Endometrial microvascular endothelial cells (primary cell): ENCODE measurements at regions not wholly inside any gene's neighbourhood (a gene's known extent, or its start where the extent isn't known, plus 50 kb on each side); places are given as distances from the start of the nearest gene placed in this dataset.

ENCODE experiments used
- in situ Hi-C: cut with HindIII; loops from 2 replicates; pipeline ENCODE4 v1.10.0; 2017; ENCODE audit warnings: low sequenced_read_pairs, low pct_unique_long_range_greater_than_20kb; ENCODE audit errors: inconsistent ontology term

DNA sequence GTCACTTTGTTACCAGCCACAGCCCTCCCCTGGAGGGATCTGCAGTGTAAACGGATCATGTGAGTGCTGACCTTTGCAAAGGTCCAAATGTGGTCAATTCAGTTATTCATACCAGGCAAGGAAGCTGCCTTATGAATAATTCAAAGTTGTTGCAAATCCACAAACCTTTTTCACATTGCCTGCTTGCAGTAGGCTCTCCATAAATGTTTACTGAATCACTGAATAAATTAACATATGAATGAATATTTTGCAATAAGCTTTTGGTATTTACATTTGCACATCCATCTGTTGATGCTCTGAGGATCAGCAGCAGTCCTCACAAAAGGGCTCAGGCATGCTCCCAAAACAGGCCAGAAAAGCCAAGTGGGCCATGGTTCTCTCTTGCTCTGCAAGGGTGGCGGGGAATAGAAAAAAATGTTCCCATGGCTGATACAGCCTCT is 156.8 kb downstream of the VAPA start:
- in situ Hi-C loops, result no loop called here

DNA sequence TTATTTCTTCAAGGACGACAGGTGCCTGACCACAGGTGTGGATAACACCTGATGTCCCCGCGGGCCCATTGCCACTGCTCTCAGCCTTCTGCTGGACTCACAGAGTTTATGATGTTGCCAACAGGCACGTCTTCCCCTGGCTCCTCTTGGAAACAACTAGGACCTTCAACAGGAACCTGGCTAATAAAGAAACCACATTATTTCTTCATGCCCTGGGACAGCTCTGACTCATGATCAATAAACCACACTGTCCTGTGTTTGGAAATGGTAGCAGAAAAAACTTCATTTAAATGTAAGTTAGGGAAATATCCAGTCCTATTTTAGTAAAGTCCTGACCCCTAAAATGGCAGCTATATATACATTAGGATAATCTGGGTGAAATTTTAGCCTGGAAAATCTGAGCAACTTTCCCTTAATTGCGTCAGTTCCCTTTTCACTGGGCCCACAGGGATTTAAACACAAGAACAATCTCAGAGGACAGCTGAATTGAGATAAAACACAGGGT is 158.9 kb downstream of the VAPA start:
- in situ Hi-C loops, result no loop called here

DNA sequence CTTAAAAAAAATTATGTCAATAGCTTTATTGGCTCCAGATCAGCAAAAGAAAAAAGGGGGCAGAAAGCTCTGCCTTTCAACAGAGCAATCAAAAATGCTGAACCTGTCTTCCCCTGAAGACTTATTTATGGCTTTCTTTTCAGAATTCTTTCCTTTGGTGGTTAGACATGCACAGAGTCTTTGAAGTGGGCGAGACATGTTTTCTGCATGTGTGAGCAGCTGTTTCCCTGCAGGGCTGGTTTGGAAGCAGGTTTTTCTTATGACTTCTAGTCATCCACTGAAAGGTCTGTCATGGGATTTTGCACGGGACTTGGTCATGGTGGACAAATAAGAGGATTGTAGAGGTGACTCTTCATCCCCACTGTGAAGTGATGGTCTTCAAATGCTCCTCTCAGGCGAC is 160.3 kb downstream of the VAPA start:
- in situ Hi-C loops, result no loop called here

DNA sequence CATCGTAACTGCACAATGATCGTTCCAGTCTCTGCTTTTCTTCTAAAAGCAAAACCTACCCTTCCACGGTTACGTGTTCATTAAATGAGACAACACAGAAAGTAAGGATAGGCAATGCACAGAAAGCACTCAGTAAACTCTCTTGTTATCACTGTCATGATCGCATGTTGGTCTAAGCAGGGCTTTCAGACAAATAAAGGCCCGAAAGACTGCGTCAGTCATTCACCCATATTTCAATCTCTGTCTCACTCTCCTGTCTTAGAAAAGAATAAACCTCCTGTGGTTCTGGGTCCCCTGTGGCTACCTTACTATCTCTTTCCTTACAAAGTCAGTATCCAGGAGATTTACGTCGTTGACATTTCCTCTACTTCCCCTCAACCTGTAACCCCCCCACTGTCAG is 160.9 kb downstream of the VAPA start:
- in situ Hi-C loops, result no loop called here

DNA sequence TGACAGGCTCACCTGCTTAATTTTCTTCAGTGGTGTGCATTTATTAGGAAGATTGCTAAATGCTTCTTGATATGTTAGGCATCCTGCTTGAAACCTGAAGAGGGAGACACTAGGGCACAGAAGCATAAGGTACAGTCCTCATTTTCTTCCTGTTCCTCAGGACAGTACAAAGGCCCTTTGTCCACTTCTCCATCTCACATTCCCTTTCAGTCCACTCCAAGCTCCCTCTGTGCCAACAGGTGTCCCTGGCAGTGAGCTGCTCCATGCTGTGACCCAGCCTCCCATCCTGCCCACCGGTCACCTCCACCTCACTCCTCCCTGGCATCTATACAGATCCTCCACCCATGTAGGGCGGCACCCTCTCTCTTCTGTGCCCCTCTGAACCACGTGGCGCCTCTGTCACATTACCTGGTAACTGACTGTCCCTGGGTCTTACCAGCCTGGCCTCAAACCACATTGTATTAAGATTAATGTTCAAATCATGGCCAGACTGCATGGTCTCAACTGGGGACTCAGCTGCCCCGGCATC is 162.8 kb downstream of the VAPA start:
- in situ Hi-C loops, result no loop called here

DNA sequence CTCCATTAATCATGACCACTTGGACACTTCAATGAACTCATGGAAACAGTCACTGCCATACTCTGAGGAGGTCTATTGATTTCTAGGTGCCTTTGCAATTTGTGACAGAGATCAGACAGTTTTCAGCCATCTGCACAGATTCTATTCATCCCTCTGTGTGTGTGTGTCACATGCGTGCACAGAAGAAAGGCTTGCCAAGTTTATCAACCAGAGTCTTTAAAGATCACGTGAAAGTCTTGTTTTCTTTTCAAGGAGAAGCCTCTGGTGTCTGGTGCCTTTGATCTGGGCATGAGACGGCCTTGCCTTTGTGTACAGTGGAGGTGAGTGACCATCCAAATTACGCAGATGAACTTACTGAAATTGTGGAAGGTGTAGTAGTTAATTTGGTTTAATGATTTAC is 164.2 kb downstream of the VAPA start:
- in situ Hi-C loops, result no loop called here

DNA sequence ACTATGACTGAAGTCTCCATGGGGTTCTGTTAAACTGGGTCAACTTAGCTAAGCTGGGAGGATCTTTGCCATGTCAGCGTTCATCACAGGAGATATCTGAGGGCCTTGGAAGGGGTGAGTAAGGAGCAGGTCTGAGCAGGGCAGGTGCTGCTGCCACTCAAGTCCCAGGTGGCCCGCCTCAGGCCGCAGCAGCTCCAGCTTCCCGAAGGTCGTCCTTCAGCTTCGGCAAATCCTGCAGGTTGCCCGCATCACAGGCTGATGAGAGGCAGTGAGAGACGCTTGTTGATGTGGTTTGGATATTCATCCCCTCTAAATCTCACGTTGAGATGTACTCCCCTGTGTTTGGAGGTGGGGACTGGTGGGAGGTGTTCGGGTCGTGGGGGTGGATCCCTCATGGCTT is 166.6 kb downstream of the VAPA start:
- in situ Hi-C loops, result no loop called here

DNA sequence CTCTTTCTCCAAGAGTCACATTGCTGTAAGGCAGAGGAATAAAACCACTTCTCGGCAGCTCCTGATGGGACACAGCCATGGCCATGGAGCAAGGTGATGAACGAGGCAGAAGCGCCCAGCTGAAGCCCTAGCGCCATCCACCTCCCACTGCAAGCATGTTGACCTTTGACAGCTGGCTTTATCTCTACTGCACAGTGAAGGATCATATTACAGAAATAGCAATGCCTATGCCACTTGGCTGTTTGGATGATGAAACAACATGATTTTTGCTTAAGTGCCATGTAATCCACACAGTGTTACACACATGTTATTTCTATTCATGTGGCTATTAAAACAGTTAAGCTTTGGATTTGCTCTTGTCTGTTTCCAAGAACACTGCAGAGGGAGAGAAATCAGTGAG is 167.7 kb downstream of the VAPA start:
- in situ Hi-C loops, result no loop called here

DNA sequence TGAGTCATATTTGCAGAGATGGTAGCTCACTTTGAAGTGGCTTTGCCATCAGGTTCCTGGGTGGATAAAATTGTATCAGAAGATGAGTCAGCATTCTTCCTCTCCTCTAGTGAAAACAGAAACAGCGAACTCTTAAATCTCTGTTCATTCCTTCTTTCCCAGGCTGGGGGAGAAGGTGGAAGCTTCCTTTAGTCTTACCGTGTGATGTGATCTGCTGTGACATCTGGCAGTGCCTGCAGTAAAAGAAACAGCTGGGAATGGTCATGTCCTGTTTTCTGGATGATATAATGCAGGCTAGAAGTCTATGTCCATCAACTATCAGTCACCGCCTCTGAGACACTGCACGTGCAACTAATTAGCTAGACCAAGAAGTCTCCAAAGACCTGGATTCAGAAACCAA is 171.6 kb downstream of the VAPA start:
- in situ Hi-C loops, result no loop called here

DNA sequence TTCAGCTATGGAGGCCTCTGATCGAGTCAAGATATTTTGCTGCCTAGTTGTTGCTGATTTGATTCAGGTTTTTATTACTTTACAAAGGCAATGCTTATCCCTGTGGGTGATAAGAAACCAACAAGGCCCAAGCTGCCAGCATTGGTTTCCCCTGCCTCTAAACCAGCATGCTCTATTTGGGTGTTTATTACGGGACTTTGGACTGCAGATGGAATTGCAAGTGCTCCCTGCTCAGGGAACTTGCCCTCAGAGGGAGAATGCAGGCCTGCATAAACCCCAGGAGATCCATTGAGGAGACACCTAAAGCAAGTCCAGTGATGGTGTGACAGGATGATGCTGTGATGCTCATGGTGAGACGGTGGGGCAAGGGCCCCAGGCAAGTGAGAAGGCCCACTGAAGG is 172.1 kb downstream of the VAPA start:
- in situ Hi-C loops, result no loop called here

DNA sequence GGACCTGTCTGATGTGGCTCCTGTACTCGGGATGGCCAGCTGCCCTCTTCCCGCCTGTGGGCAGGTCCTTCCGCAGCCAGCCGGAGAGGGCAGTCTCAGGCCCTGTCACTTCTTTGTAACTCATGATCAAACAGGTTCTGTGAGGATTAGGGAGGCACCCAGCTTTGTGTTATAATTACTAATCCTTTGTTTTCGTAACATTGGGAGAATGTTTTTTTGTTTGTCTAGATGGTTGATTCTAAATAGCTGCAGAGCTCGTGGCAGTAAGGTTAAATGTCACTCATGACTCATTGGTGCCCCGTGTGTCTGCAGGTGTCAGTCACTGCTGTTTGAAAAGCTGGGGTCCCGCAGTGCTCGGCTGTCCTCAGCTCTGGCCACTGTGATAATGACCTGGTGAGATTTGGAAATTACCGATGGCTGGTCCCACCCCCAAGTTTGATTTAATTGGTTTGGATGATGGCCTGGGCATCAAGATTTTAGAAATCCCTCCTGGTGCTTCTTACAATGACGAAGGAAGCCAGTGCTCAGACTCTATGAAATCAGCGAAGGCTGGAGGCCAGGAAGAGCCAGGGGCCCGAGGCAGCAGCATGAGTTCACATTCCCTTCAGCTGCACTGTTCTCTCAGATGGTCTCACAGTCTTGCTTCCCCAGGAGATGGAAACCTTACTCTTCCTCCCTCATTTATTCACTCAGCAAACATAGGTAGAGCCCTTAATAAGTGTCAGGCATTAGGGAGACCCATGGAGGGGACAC is 172.8 kb downstream of the VAPA start:
- in situ Hi-C loops, result no loop called here

DNA sequence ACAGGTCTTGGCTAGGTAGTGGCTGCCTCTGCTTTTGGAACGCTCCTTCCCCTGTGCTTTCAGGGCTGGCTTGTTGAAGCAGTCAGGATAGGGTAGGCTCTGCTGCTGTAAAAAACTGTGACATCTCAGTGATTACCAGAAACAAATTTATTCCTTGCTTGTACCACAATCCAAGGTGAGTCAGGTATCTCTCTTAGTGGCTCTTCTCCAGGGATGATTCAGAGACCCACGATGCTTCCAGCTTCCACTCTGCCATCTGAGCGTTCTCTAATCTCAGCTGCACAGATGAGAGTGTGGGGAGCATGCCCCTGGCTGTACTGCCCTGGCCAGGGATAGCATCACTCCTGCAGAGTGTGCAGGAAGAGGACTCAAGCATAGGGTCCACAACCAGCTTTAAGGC is 174.9 kb downstream of the VAPA start:
- in situ Hi-C loops, result no loop called here

DNA sequence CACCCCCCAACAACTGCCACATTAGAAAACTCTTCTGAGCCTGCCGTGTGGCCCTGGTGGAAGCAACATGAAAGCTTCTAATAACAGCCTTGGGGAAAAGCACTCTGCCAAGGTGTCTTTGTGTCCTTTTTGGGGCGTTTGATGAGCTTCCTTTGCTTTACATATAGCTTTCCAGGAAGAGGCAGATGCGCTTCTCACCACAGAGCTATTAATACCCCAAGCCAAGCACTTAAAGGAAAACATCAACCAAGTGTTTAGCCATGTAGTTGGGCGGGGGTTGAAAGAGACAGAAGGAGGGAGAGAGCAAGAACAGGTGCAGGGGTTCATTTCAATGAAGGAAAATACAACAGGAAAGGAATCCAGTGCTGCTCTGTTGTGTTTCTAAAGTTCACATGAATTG is 176.1 kb downstream of the VAPA start:
- in situ Hi-C loops, result no loop called here

DNA sequence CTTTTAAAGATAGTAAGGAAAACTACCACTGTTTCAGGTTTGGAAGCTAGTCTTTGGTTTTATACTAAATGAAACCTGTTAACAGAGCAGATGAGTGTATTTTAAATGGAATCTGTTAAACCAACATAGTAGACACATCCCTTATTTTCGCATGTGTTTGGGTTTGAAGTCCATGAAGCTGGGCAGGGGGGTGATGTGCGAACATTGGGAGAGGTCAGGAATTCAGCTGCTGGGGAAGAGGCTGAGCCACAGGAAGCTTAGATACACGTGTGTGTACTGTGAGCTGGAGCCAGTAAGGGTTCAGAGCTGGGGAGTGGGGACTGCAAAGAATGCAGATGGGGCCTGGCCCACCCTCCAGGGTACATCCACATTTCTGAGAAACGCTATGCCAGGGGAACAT is 176.9 kb downstream of the VAPA start:
- in situ Hi-C loops, result no loop called here

DNA sequence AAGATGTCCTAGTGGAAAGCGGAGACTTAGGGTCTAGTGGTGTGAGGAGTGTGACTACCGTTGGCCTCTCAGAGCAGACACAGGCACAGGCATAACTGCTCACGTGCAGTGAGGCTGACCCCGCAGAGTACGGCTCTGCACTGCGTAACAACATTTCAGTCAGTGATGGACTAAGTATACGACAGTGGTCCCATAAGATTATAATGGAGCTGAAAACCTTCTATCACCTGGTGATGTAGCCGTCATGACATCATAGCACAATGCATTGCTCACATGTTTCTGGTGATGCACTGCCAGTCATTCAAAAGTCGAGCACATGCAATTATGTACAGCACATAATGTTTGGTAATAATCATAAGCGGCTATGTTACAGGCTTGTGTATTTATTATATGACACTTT is 179.6 kb downstream of the VAPA start:
- in situ Hi-C loops, result no loop called here

DNA sequence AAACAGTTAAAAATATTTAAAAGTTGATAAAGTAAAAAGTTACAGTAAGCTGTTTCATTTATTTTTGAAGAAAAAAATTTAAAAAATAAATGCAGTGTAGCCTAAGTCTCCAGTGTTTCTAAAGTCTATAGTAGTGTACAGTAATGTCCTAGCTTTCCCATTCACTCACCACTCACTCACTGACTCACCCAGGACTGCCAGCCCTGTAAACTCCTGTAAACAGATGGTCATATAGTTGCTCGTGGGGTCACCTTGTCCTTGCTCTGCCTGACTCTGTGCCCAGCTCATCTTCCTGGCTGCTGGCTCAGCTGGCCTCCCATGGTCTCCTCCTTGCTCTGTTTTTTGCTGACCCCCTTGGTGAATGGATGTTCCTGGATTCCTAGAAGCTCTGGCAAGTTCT is 180.3 kb downstream of the VAPA start:
- in situ Hi-C loops, result no loop called here

DNA sequence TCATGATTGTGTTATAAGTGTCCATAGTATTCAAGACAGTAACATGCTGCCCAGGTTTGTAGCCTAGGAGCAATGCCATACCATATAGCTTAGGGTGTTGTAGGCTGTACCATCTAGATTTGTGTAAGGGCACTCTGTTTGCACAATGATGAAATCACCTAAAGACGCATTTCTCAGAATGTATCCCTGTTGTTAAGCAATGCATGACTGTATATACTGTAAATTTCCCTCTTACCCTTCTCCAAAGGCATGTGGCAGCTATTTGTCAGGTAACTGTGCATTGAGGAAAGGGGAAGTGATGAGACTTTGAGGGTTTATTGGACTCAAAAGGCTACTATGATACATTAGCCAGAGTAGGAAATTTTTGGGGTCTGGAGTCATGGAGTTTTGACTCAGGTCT is 180.8 kb downstream of the VAPA start:
- in situ Hi-C loops, result no loop called here

DNA sequence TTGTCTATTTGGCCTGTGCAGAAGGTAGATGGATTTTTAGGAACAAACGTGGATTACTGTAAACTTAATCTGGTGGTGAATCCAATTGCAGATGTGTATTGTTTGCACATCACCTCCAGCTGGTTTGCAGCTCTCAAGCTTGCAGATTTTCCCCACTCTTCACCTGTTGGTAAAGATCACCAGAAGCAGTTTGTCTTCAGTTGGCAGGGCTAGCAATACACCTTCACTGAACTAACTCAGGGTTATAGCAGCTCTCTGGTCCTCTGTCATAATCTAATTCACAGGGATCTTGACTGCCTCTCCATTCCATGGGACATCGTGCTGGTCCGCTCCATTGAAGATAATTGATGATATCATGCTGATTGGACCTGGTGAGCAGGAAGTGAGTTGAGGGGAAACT is 181.5 kb downstream of the VAPA start:
- in situ Hi-C loops, result no loop called here

DNA sequence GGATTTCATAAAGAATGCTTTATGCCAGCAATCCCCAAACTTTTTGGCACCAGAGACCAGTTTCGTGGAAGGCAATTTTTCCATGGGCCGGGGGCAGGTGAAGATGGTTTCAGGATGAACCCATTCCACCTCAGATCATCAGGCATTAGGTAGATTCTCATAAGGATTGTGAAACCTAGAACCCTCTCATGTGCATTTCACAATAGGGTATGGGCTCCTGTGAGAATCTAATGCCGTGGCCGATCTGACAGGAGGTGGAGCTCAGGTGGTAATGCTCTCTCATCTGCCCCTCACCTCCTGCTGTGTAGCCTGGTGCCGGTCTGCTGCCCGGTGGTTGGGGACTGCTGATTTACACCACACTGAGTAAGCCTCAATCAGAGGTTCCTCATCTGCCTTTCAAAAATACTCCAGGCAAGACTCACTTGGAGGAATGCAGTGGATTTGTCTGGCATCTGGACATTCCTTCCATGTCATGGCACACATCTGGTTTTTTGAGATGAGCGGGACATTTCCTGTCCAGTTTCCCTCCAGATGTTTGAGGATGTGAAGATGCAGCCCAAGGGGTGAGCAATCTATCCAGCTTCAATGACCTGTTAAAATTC is 185.8 kb downstream of the VAPA start:
- in situ Hi-C loops, result no loop called here

DNA sequence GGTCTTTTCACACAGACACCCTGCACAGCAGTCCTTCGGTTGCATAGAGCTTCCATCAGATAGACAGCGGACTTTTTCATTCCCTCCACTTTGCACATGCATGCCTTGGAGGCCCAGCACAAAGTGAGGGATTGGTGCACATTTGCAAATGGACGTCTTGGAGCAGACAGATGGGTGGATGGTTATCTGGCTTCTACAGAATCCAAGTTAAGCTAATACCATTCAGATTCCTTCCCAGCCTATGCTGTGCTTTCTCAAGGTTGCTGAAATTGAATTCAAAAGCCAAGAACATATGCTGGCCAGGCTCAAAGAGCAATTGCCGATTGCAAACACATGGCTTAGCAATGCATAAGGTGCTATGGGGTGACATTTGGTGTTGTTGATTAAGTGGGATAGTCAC is 186.4 kb downstream of the VAPA start:
- in situ Hi-C loops, result no loop called here
